ENCODE measurements at regions not wholly inside any gene's neighbourhood (a gene's known extent, or its start where the extent isn't known, plus 50 kb on each side); places are given as distances from the start of the nearest gene placed in this dataset.
"Not testable (repeated sequence)": the region's sequence is repeated elsewhere in the genome, so short reads cannot be mapped to it uniquely, and the experiment has no call there.

- Mint-ChIP-seq H3K27me3 (no peaks in the 10 kb centered on the region), H3K4me1 (no peaks in the 10 kb centered on the region)
- no peak for ATAC-seq (replicated peaks)
Observed at GRCh38 chr15:35696767-35697231, 150.8 kb upstream of the DPH6 start.

GRCh38 chr15:35697549-35698299, 151.8 kb upstream of the DPH6 start:
- Mint-ChIP-seq H3K4me1 (no peaks in the 10 kb centered on the region), H3K36me3 (no peaks in the 10 kb centered on the region), H3K9me3 (no peaks in the 10 kb centered on the region), H3K27me3 (no peaks in the 10 kb centered on the region), H3K27ac (no peak overlapping the region), H3K4me3 (no peak overlapping the region)
- ATAC-seq (replicated peaks) (no peak), DNase-seq (no peak)

More at GRCh38 chr15:35696767-35697231, 150.8 kb upstream of the DPH6 start:
- H3K27ac Mint-ChIP-seq: no peak overlapping the region
- no peak overlapping the region for H3K4me3 Mint-ChIP-seq
- H3K36me3 Mint-ChIP-seq: no peaks in the 10 kb centered on the region
- H3K9me3 Mint-ChIP-seq: no peaks in the 10 kb centered on the region
- no peak for DNase-seq

- Mint-ChIP-seq H3K4me1 (no peaks in the 10 kb centered on the region), H3K27me3 (no peaks in the 10 kb centered on the region), H3K27ac (no peak overlapping the region)
Observed at GRCh38 chr15:35698331-35698730, 152.4 kb upstream of the DPH6 start.

GRCh38 chr15:35698966-35699575, 153.1 kb upstream of the DPH6 start:
- ATAC-seq (replicated peaks): no peak
- Mint-ChIP-seq H3K9me3 (no peaks in the 10 kb centered on the region), H3K27ac (no peak overlapping the region), H3K36me3 (no peaks in the 10 kb centered on the region), H3K4me3 (no peak overlapping the region), H3K27me3 (no peaks in the 10 kb centered on the region), H3K4me1 (no peaks in the 10 kb centered on the region)
- no peak for DNase-seq

More at GRCh38 chr15:35698331-35698730, 152.4 kb upstream of the DPH6 start:
- DNase-seq (no peak), ATAC-seq (replicated peaks) (no peak)
- H3K9me3 Mint-ChIP-seq: no peaks in the 10 kb centered on the region
- H3K36me3 Mint-ChIP-seq: no peaks in the 10 kb centered on the region
- no peak overlapping the region for H3K4me3 Mint-ChIP-seq

GRCh38 chr15:35700091-35700593, 154.2 kb upstream of the DPH6 start:
- H3K4me3 Mint-ChIP-seq; H3K27ac Mint-ChIP-seq; H3K4me1 Mint-ChIP-seq; DNase-seq; H3K9me3 Mint-ChIP-seq; H3K27me3 Mint-ChIP-seq; ATAC-seq (replicated peaks); H3K36me3 Mint-ChIP-seq: not testable (repeated sequence)

- H3K27ac Mint-ChIP-seq: no peak overlapping the region
- no peak for ATAC-seq (replicated peaks)
- no peaks in the 10 kb centered on the region for H3K4me1 Mint-ChIP-seq
- no peak for DNase-seq
- H3K36me3 Mint-ChIP-seq: no peaks in the 10 kb centered on the region
- H3K4me3 Mint-ChIP-seq: no peak overlapping the region
- H3K9me3 Mint-ChIP-seq: no peaks in the 10 kb centered on the region
- no peaks in the 10 kb centered on the region for H3K27me3 Mint-ChIP-seq
Observed at GRCh38 chr15:35701402-35702046, 155.6 kb upstream of the DPH6 start.

GRCh38 chr15:35702946-35703495, 157.1 kb upstream of the DPH6 start:
- no peak overlapping the region for H3K27ac Mint-ChIP-seq
- H3K4me3 Mint-ChIP-seq: no peak overlapping the region
- H3K4me1 Mint-ChIP-seq: no peaks in the 10 kb centered on the region
- no peaks in the 10 kb centered on the region for H3K36me3 Mint-ChIP-seq
- no peaks in the 10 kb centered on the region for H3K9me3 Mint-ChIP-seq
- DNase-seq (no peak), ATAC-seq (replicated peaks) (no peak)
- no peaks in the 10 kb centered on the region for H3K27me3 Mint-ChIP-seq

GRCh38 chr15:35705030-35705883, 159.3 kb upstream of the DPH6 start:
- H3K9me3 Mint-ChIP-seq: no peaks in the 10 kb centered on the region
- H3K36me3 Mint-ChIP-seq: no peaks in the 10 kb centered on the region
- no peaks in the 10 kb centered on the region for H3K4me1 Mint-ChIP-seq
- H3K27me3 Mint-ChIP-seq: no peaks in the 10 kb centered on the region
- DNase-seq: no peak
- H3K4me3 Mint-ChIP-seq: no peak overlapping the region
- H3K27ac Mint-ChIP-seq: no peak overlapping the region
- ATAC-seq (replicated peaks): no peak

- Mint-ChIP-seq H3K27ac (no peak overlapping the region), H3K27me3 (no peaks in the 10 kb centered on the region), H3K4me1 (no peaks in the 10 kb centered on the region), H3K4me3 (no peak overlapping the region), H3K36me3 (no peaks in the 10 kb centered on the region), H3K9me3 (no peaks in the 10 kb centered on the region)
- DNase-seq: no peak
- no peak for ATAC-seq (replicated peaks)
Observed at GRCh38 chr15:35705884-35706585, 160.1 kb upstream of the DPH6 start.

GRCh38 chr15:35712956-35713355, 167.0 kb upstream of the DPH6 start:
- Mint-ChIP-seq H3K27ac (no peak overlapping the region), H3K4me3 (no peak overlapping the region), H3K9me3 (peaks cover 0 to 4% of the 10 kb centered on the region in 2 donors), H3K36me3 (no peaks in the 10 kb centered on the region), H3K4me1 (no peaks in the 10 kb centered on the region), H3K27me3 (no peaks in the 10 kb centered on the region)
- DNase-seq (no peak), ATAC-seq (replicated peaks) (no peak)

GRCh38 chr15:35713733-35714132, 167.8 kb upstream of the DPH6 start:
- Mint-ChIP-seq H3K27ac (no peak overlapping the region), H3K36me3 (no peaks in the 10 kb centered on the region), H3K4me1 (no peaks in the 10 kb centered on the region), H3K4me3 (no peak overlapping the region), H3K9me3 (peaks cover 0 to 4% of the 10 kb centered on the region in 2 donors), H3K27me3 (no peaks in the 10 kb centered on the region)
- DNase-seq (no peak), ATAC-seq (replicated peaks) (no peak)

GRCh38 chr15:35717721-35718120, 171.8 kb upstream of the DPH6 start:
- ATAC-seq (replicated peaks) (no peak), DNase-seq (no peak)
- Mint-ChIP-seq H3K27ac (no peak overlapping the region), H3K4me1 (no peaks in the 10 kb centered on the region), H3K9me3 (peaks cover 0 to 4% of the 10 kb centered on the region in 2 donors), H3K27me3 (no peaks in the 10 kb centered on the region), H3K36me3 (no peaks in the 10 kb centered on the region), H3K4me3 (no peak overlapping the region)

- Mint-ChIP-seq H3K27me3 (no peaks in the 10 kb centered on the region), H3K4me3 (no peak overlapping the region), H3K4me1 (no peaks in the 10 kb centered on the region), H3K9me3 (peaks cover 0 to 2% of the 10 kb centered on the region in 2 donors), H3K36me3 (no peaks in the 10 kb centered on the region), H3K27ac (no peak overlapping the region)
- ATAC-seq (replicated peaks) (no peak), DNase-seq (no peak)
Observed at GRCh38 chr15:35720019-35720418, 174.1 kb upstream of the DPH6 start.
